ENCODE measurements at regions not wholly inside any gene's neighbourhood (a gene's known extent, or its start where the extent isn't known, plus 50 kb on each side); places are given as distances from the start of the nearest gene placed in this dataset.

DNA sequence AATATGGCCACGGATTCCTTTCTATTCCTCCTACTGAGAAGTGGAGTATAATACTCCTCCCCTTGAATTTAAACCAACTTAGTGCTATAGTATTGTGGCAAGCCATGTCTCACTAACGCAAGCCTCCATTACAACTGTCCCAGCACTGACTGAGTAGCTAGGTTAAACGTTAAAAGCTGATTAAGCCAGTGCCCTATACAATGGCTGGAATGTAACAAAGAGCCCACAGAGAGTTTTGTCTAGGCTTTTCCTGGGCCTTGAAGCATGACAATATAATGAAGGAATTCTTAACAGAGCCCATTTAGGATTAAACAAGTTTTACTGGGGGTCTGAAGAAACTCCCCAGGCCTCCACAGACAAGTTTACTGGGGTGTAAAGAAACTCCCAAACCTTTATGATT lies 254.5 kb upstream of the DACH1 start:
- Histone ChIP-seq H3K9me3 (ENCODE audit: low read length) (no peaks in the 10 kb centered on the region), H3K27me3 (ENCODE audit: insufficient read depth, low read length) (no peaks in the 10 kb centered on the region), H3K9ac (ENCODE audit: low read length) (no peak overlapping the region), H3K4me1 (ENCODE audit: insufficient read depth, low read length, severe bottlenecking) (no peaks in the 10 kb centered on the region), H3F3A (ENCODE audit: insufficient read depth, low read length) (no peaks in the 10 kb centered on the region), H3K27ac (ENCODE audit: low read depth, low read length, poor library complexity, severe bottlenecking) (no peak overlapping the region), H3K36me3 (ENCODE audit: insufficient read depth, low read length) (no peaks in the 10 kb centered on the region), H3K4me3 (ENCODE audit: low read depth, low read length, poor library complexity, severe bottlenecking) (no peak overlapping the region), H3K79me2 (ENCODE audit: insufficient read depth, low read length) (no peaks in the 10 kb centered on the region), H2AFZ (ENCODE audit: low read length) (no peak overlapping the region), H3K4me2 (ENCODE audit: low read length) (no peak overlapping the region), H3K9me2 (ENCODE audit: low read depth, low read length) (no peaks in the 10 kb centered on the region), H4K20me1 (ENCODE audit: insufficient read depth, low read length) (no peaks in the 10 kb centered on the region)
- TF ChIP-seq, protein P1, sequence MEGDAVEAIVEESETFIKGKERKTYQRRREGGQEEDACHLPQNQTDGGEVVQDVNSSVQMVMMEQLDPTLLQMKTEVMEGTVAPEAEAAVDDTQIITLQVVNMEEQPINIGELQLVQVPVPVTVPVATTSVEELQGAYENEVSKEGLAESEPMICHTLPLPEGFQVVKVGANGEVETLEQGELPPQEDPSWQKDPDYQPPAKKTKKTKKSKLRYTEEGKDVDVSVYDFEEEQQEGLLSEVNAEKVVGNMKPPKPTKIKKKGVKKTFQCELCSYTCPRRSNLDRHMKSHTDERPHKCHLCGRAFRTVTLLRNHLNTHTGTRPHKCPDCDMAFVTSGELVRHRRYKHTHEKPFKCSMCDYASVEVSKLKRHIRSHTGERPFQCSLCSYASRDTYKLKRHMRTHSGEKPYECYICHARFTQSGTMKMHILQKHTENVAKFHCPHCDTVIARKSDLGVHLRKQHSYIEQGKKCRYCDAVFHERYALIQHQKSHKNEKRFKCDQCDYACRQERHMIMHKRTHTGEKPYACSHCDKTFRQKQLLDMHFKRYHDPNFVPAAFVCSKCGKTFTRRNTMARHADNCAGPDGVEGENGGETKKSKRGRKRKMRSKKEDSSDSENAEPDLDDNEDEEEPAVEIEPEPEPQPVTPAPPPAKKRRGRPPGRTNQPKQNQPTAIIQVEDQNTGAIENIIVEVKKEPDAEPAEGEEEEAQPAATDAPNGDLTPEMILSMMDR (IDR thresholded peaks at IDR 0.05; ENCODE audit: low read length): no peak
- TF ChIP-seq EZH2 (IDR thresholded peaks at IDR 0.05; ENCODE audit: borderline replicate concordance, low read length): no peak

DNA sequence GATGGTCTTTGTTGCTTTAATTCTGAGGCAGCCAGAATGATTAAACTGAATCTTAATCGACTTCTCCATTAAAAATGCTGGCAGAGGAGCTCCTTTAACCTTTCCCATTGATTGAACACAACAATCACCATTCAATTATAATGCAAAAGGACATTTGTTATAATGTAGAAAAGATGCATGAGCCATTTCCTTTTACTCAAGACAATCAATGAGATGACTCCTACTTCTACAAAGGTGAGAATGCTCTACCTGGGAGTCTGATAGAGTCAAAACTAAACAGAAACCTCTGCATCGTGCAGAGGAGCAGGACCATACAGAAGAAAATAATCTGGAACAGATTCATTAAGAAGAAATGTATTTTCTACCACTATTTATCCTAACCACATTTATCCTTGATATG lies 253.6 kb upstream of the DACH1 start:
- H3K9ac ChIP-seq (ENCODE audit: low read length): no peak overlapping the region
- TF ChIP-seq, protein P1 (IDR thresholded peaks at IDR 0.05; ENCODE audit: low read length): no peak
- TF ChIP-seq EZH2 (IDR thresholded peaks at IDR 0.05; ENCODE audit: borderline replicate concordance, low read length): no peak
- H4K20me1 ChIP-seq (ENCODE audit: insufficient read depth, low read length): no peaks in the 10 kb centered on the region
- no peaks in the 10 kb centered on the region for H3K9me3 ChIP-seq (ENCODE audit: low read length)
- H3F3A ChIP-seq (ENCODE audit: insufficient read depth, low read length): no peaks in the 10 kb centered on the region
- H3K4me1 ChIP-seq (ENCODE audit: insufficient read depth, low read length, severe bottlenecking): no peaks in the 10 kb centered on the region
- H2AFZ ChIP-seq (ENCODE audit: low read length): no peak overlapping the region
- no peaks in the 10 kb centered on the region for H3K9me2 ChIP-seq (ENCODE audit: low read depth, low read length)
- H3K27me3 ChIP-seq (ENCODE audit: insufficient read depth, low read length): no peaks in the 10 kb centered on the region
- H3K79me2 ChIP-seq (ENCODE audit: insufficient read depth, low read length): no peaks in the 10 kb centered on the region
- H3K27ac ChIP-seq (ENCODE audit: low read depth, low read length, poor library complexity, severe bottlenecking): no peak overlapping the region
- no peaks in the 10 kb centered on the region for H3K36me3 ChIP-seq (ENCODE audit: insufficient read depth, low read length)
- no peak overlapping the region for H3K4me2 ChIP-seq (ENCODE audit: low read length)
- no peak overlapping the region for H3K4me3 ChIP-seq (ENCODE audit: low read depth, low read length, poor library complexity, severe bottlenecking)

DNA sequence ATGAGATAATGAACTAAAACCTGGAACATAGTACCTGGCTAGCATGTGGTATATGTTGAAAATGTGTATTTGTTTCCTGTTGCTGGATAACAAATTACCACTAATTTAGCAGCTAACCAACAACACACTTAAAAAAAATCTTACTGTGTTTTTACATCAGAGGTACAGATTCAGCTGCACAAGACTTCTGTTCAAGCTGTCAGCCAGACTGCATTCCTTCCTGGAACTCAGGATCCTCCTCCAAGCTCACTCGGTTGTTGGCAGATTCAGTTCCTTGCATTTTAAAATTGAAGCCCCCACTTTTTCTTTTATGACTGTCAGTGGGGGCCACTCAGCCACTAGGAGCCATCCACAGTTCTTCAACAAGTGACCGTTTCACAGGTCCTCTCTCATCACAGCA lies 246.9 kb upstream of the DACH1 start:
- H3F3A ChIP-seq (ENCODE audit: insufficient read depth, low read length): no peaks in the 10 kb centered on the region
- no peaks in the 10 kb centered on the region for H4K20me1 ChIP-seq (ENCODE audit: insufficient read depth, low read length)
- no peak overlapping the region for H3K4me2 ChIP-seq (ENCODE audit: low read length)
- no peak overlapping the region for H3K27ac ChIP-seq (ENCODE audit: low read depth, low read length, poor library complexity, severe bottlenecking)
- no peaks in the 10 kb centered on the region for H3K9me3 ChIP-seq (ENCODE audit: low read length)
- no peaks in the 10 kb centered on the region for H3K36me3 ChIP-seq (ENCODE audit: insufficient read depth, low read length)
- no peak overlapping the region for H3K9ac ChIP-seq (ENCODE audit: low read length)
- H3K27me3 ChIP-seq (ENCODE audit: insufficient read depth, low read length): no peaks in the 10 kb centered on the region
- no peaks in the 10 kb centered on the region for H3K9me2 ChIP-seq (ENCODE audit: low read depth, low read length)
- H2AFZ ChIP-seq (ENCODE audit: low read length): no peak overlapping the region
- no peak overlapping the region for H3K4me3 ChIP-seq (ENCODE audit: low read depth, low read length, poor library complexity, severe bottlenecking)
- TF ChIP-seq EZH2 (IDR thresholded peaks at IDR 0.05; ENCODE audit: borderline replicate concordance, low read length): no peak
- TF ChIP-seq, protein P1 (IDR thresholded peaks at IDR 0.05; ENCODE audit: low read length): no peak
- no peaks in the 10 kb centered on the region for H3K79me2 ChIP-seq (ENCODE audit: insufficient read depth, low read length)
- H3K4me1 ChIP-seq (ENCODE audit: insufficient read depth, low read length, severe bottlenecking): no peaks in the 10 kb centered on the region

Measured in OCI-LY1 (cell line).